Cardiac muscle cell (in vitro differentiated cells and primary cell): ENCODE measurements at regions not wholly inside any gene's neighbourhood (a gene's known extent, or its start where the extent isn't known, plus 50 kb on each side); places are given as distances from the start of the nearest gene placed in this dataset.

Experiments used
- DNase-seq, 2 donors: peaks; one replicate each; pipeline versions ENCODE4 v3.0.0 to v3.0.0-alpha.2; 2010 to 2017; ENCODE audit warnings: low read depth in 1 of 2, low spot score in 1 of 2
- H3K27ac ChIP-seq: fragments of 200-600 bp; sonication (generic); 2 replicates; pipeline ENCODE4 v1.5.1; 2016
- H3K27me3 ChIP-seq: fragments of 200-600 bp; sonication (generic); 2 replicates; pipeline ENCODE4 v1.6.0; 2016; ENCODE audit warnings: control low read depth
- H3K36me3 ChIP-seq: fragments of 200-600 bp; sonication (generic); 2 replicates; pipeline ENCODE4 v1.5.1; 2016; ENCODE audit warnings: control low read depth
- H3K4me1 ChIP-seq: fragments of 200-600 bp; sonication (generic); 2 replicates; pipeline ENCODE4 v1.8.1; 2017; ENCODE audit warnings: low read depth, mild to moderate bottlenecking, mixed run types
- H3K4me3 ChIP-seq: fragments of 200-600 bp; sonication (generic); 2 replicates; pipeline ENCODE4 v1.5.1; 2016; ENCODE audit warnings: mild to moderate bottlenecking
- H3K9me3 ChIP-seq: fragments of 200-600 bp; sonication (generic); 2 replicates; pipeline ENCODE4 v1.5.1; 2017; ENCODE audit warnings: low read depth, mild to moderate bottlenecking, control low read depth
- CTCF ChIP-seq: IDR thresholded peaks from 2 replicates; pipeline ENCODE4 v1.5.1; 2012; ENCODE audit warnings: low read depth, mild to moderate bottlenecking, low read length

DNA sequence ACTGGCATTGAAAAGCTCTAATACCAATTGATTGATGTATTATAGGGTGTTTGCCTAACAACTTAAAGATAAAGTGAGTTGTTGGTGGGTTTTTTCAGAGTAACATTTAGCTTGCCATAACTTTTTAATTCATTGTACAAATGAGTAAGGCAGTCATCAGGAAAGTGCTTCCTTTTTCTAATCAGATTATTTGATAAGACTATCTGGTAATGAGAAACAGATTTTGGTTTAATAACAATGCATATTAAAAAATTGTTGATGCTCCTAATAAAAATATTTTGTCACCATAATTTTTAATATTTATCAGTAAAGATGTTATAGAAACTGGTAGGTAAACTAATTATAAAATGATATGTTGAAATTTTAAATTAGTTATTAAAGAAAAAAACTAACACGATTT, 51.3 kb downstream of the BLTP1 start:
- no peak overlapping the region for H3K27ac ChIP-seq
- H3K4me1 ChIP-seq: no peaks in the 10 kb centered on the region
- no peak for DNase-seq
- no peak for TF ChIP-seq CTCF
- H3K27me3 ChIP-seq: no peaks in the 10 kb centered on the region
- H3K9me3 ChIP-seq: no peaks in the 10 kb centered on the region
- no peak overlapping the region for H3K4me3 ChIP-seq
- H3K36me3 ChIP-seq: peaks cover 55% of the 10 kb centered on the region

- Histone ChIP-seq H3K27ac (no peak overlapping the region), H3K36me3 (peaks cover 62% of the 10 kb centered on the region), H3K9me3 (no peaks in the 10 kb centered on the region), H3K27me3 (no peaks in the 10 kb centered on the region), H3K4me3 (no peak overlapping the region), H3K4me1 (no peaks in the 10 kb centered on the region)
- no peak for DNase-seq
- TF ChIP-seq CTCF: no peak
Measured at GRCh38 chr4:122205687-122206086, 53.6 kb downstream of the BLTP1 start.

- DNase-seq: no peak
- Histone ChIP-seq H3K36me3 (peaks cover 40% of the 10 kb centered on the region), H3K4me1 (no peaks in the 10 kb centered on the region), H3K27me3 (no peaks in the 10 kb centered on the region), H3K4me3 (no peak overlapping the region), H3K9me3 (no peaks in the 10 kb centered on the region), H3K27ac (no peak overlapping the region)
- no peak for TF ChIP-seq CTCF
Measured at GRCh38 chr4:122212880-122213279, 60.7 kb downstream of the BLTP1 start.

- Histone ChIP-seq H3K4me1 (no peaks in the 10 kb centered on the region), H3K36me3 (peaks cover 19% of the 10 kb centered on the region), H3K27me3 (no peaks in the 10 kb centered on the region), H3K27ac (no peak overlapping the region), H3K9me3 (no peaks in the 10 kb centered on the region), H3K4me3 (no peak overlapping the region)
- peak; percentile 32 for TF ChIP-seq CTCF
- DNase-seq: peak; percentile 11 to 35
Measured at GRCh38 chr4:122218762-122219161, 66.6 kb downstream of the BLTP1 start.

DNA sequence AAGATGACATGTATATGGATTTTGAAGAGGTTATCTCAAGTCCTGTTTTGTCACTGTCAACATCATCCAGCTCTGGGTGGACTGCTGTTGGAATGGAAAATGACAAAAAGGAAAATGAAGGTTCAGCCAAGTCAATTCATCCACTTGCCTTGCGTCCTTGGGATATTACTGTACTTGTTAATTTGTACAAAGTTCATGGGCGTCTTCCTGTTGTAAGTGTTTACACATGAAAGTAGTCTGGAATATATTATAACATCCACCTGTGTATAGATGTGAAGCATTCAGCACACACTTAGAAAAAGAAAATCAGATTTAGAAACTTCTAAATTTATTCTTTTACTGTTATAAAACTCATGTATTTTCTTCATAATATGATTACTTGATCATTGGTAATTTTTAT, 67.2 kb downstream of the BLTP1 start:
- Histone ChIP-seq H3K4me3 (no peak overlapping the region), H3K4me1 (no peaks in the 10 kb centered on the region), H3K36me3 (peaks cover 19% of the 10 kb centered on the region), H3K27ac (no peak overlapping the region), H3K9me3 (no peaks in the 10 kb centered on the region), H3K27me3 (no peaks in the 10 kb centered on the region)
- DNase-seq: no peak
- TF ChIP-seq CTCF: no peak

DNA sequence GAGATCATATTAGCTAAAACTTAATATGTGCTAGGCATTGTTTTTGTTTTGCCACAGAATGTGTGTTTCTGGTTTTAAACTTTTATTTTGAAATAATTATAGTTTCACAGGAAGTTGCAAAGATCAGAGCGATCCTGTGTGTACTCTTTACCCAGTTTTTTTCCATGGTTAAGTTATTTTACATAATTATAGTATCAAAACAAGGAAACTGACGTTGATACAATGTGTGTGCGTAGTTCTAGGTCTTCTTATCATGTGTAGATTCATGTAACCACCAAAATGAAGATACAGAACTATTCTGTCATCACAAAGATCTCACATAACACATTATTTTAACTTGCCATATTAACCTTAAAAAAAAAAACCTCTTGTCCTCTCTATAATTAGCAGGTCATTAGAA, 69.2 kb downstream of the BLTP1 start:
- peaks cover 8% of the 10 kb centered on the region for H3K4me1 ChIP-seq
- H3K27ac ChIP-seq: no peak overlapping the region
- no peak for DNase-seq
- H3K4me3 ChIP-seq: no peak overlapping the region
- peaks cover 19% of the 10 kb centered on the region for H3K36me3 ChIP-seq
- TF ChIP-seq CTCF: no peak
- no peaks in the 10 kb centered on the region for H3K27me3 ChIP-seq
- no peaks in the 10 kb centered on the region for H3K9me3 ChIP-seq
